Trophoblast cell (in vitro differentiated cells and primary cell): ENCODE measurements at regions not wholly inside any gene's neighbourhood (a gene's known extent, or its start where the extent isn't known, plus 50 kb on each side); places are given as distances from the start of the nearest gene placed in this dataset.

Source experiments
- DNase-seq, 2 donors: peaks; one replicate each; pipeline ENCODE4 v3.0.0-alpha.2; 2016
- H2AFZ ChIP-seq: 2 replicates; pipeline ENCODE4 v1.6.1; 2013; ENCODE audit warnings: low read length, moderate library complexity, mild to moderate bottlenecking; ENCODE audit not compliant: insufficient read depth, poor library complexity
- H2AK5ac ChIP-seq: 2 replicates; pipeline ENCODE4 v1.6.1; 2013; ENCODE audit warnings: mild to moderate bottlenecking, low read length
- H2BK120ac ChIP-seq: 2 replicates; pipeline ENCODE4 v1.6.1; 2013; ENCODE audit warnings: low read length, mild to moderate bottlenecking, moderate library complexity; ENCODE audit not compliant: insufficient read depth, poor library complexity
- H2BK12ac ChIP-seq: 2 replicates; pipeline ENCODE4 v1.6.1; 2013; ENCODE audit warnings: mild to moderate bottlenecking, low read length, moderate library complexity
- H2BK5ac ChIP-seq: 2 replicates; pipeline ENCODE4 v1.6.1; 2013; ENCODE audit warnings: low read length, low read depth, moderate library complexity, mild to moderate bottlenecking; ENCODE audit not compliant: poor library complexity
- H3K14ac ChIP-seq: 2 replicates; pipeline ENCODE4 v1.6.1; 2013; ENCODE audit warnings: mild to moderate bottlenecking, low read length
- H3K18ac ChIP-seq: 2 replicates; pipeline ENCODE4 v1.6.1; 2013; ENCODE audit warnings: mild to moderate bottlenecking, low read length
- H3K23ac ChIP-seq: 2 replicates; pipeline ENCODE4 v1.6.1; 2013; ENCODE audit warnings: low read length
- H3K27ac ChIP-seq: 2 replicates; pipeline ENCODE4 v1.5.1; 2013; ENCODE audit warnings: low read depth, mild to moderate bottlenecking, inconsistent platforms, low read length, moderate library complexity
- H3K27me3 ChIP-seq: 2 replicates; pipeline ENCODE4 v1.6.1; 2013; ENCODE audit warnings: inconsistent platforms, mild to moderate bottlenecking, low read length, moderate library complexity; ENCODE audit not compliant: insufficient read depth
- H3K36me3 ChIP-seq, 2 experiments: 1 replicate in 1 of 2; 2 replicates in 1 of 2; pipeline ENCODE4 v1.6.1; 2013; ENCODE audit warnings: low read length in 2 of 2, mild to moderate bottlenecking in 2 of 2, moderate library complexity in 1 of 2; ENCODE audit not compliant: insufficient read depth in 2 of 2, control insufficient read depth in 1 of 2
- H3K4ac ChIP-seq: 2 replicates; pipeline ENCODE4 v1.6.1; 2013; ENCODE audit warnings: low read depth, mild to moderate bottlenecking, low read length, moderate library complexity
- H3K4me1 ChIP-seq, 2 experiments: 1 replicate in 1 of 2; 2 replicates in 1 of 2; pipeline ENCODE4 v1.6.1; 2013; ENCODE audit warnings: low read length in 2 of 2, mild to moderate bottlenecking in 2 of 2, moderate library complexity in 1 of 2; ENCODE audit not compliant: insufficient read depth in 2 of 2, control insufficient read depth in 1 of 2
- H3K4me2 ChIP-seq: 2 replicates; pipeline ENCODE4 v1.6.1; 2013; ENCODE audit warnings: inconsistent platforms, mild to moderate bottlenecking, low read length, moderate library complexity
- H3K4me3 ChIP-seq: 2 replicates; pipeline ENCODE4 v1.5.1; 2013; ENCODE audit warnings: mild to moderate bottlenecking, low read depth, low read length, inconsistent platforms
- H3K79me1 ChIP-seq: one replicate; pipeline ENCODE4 v1.6.1; 2013; ENCODE audit warnings: low read length
- H3K79me2 ChIP-seq: 2 replicates; pipeline ENCODE4 v1.6.1; 2013; ENCODE audit warnings: low read length, mild to moderate bottlenecking; ENCODE audit not compliant: control insufficient read depth, insufficient read depth, poor library complexity
- H3K9ac ChIP-seq: 2 replicates; pipeline ENCODE4 v1.6.1; 2013; ENCODE audit warnings: mild to moderate bottlenecking, low read length
- H3K9me3 ChIP-seq: 2 replicates; pipeline ENCODE4 v1.6.1; 2013; ENCODE audit warnings: low read depth, mild to moderate bottlenecking, control low read depth, inconsistent platforms, low read length; ENCODE audit not compliant: insufficient read depth
- H4K12ac ChIP-seq: 2 replicates; pipeline ENCODE4 v1.6.1; 2013; ENCODE audit warnings: low read depth, mild to moderate bottlenecking, low read length, moderate library complexity
- H4K8ac ChIP-seq: 2 replicates; pipeline ENCODE4 v1.6.1; 2013; ENCODE audit warnings: low read depth, mild to moderate bottlenecking, low read length, moderate library complexity
- H4K91ac ChIP-seq: one replicate; pipeline ENCODE4 v1.6.1; 2013; ENCODE audit warnings: low read depth, mild to moderate bottlenecking, low read length, moderate library complexity
- WGBS: extraction: QIAGEN DNeasy Blood & Tissue Kit; methylation state at CpG from one replicate; pipeline ENCODE4 v1.1.7; 2013; ENCODE audit warnings: missing lambda C conversion rate; ENCODE audit not compliant: insufficient read length, insufficient coverage; ENCODE audit errors: extremely low coverage; 5-methylcytosine and 5-hydroxymethylcytosine counted together

GRCh38 chr18:57230861-57231585 is 84.1 kb downstream of the BOD1L2 start:
- H3K9ac ChIP-seq, result no peak overlapping the region

GRCh38 chr18:57231864-57232263 is 85.0 kb downstream of the BOD1L2 start:
- H3K9ac ChIP-seq, result no peak overlapping the region
- no peak overlapping the region for H2AK5ac ChIP-seq
- H3K4me2 ChIP-seq, result no peak overlapping the region
- H2BK120ac ChIP-seq, result no peak overlapping the region
- H3K27ac ChIP-seq, result no peak overlapping the region
- no peak overlapping the region for H2AFZ ChIP-seq
- no peak overlapping the region for H4K8ac ChIP-seq
- H2BK5ac ChIP-seq, result no peak overlapping the region
- H3K4me1 ChIP-seq, result no peaks in the 10 kb centered on the region
- H3K79me1 ChIP-seq, result no peaks in the 10 kb centered on the region
- no peak overlapping the region for H3K14ac ChIP-seq
- H4K12ac ChIP-seq, result no peak overlapping the region
- H3K23ac ChIP-seq, result no peak overlapping the region
- H3K79me2 ChIP-seq, result no peaks in the 10 kb centered on the region
- no peak overlapping the region for H2BK12ac ChIP-seq
- no peaks in the 10 kb centered on the region for H3K36me3 ChIP-seq
- H3K27me3 ChIP-seq, result no peaks in the 10 kb centered on the region
- no CpG with 5 or more reads among the region's 3 CpGs for WGBS
- no peak overlapping the region for H3K4ac ChIP-seq
- no peak overlapping the region for H4K91ac ChIP-seq
- H3K9me3 ChIP-seq, result no peaks in the 10 kb centered on the region
- DNase-seq, result no peak
- H3K4me3 ChIP-seq, result no peak overlapping the region
- H3K18ac ChIP-seq, result no peak overlapping the region

More at GRCh38 chr18:57230861-57231585, 84.1 kb downstream of the BOD1L2 start:
- Histone ChIP-seq H2BK120ac (no peak overlapping the region), H2BK5ac (no peak overlapping the region), H3K4me3 (no peak overlapping the region), H2AK5ac (no peak overlapping the region), H4K8ac (no peak overlapping the region), H3K36me3 (no peaks in the 10 kb centered on the region), H3K79me2 (no peaks in the 10 kb centered on the region), H4K12ac (no peak overlapping the region), H3K4me2 (no peak overlapping the region), H3K9me3 (no peaks in the 10 kb centered on the region), H2AFZ (no peak overlapping the region), H3K14ac (no peak overlapping the region), H3K18ac (no peak overlapping the region), H3K79me1 (no peaks in the 10 kb centered on the region), H3K23ac (no peak overlapping the region), H3K27ac (no peak overlapping the region), H2BK12ac (no peak overlapping the region), H4K91ac (no peak overlapping the region), H3K27me3 (no peaks in the 10 kb centered on the region), H3K4ac (no peak overlapping the region), H3K4me1 (no peaks in the 10 kb centered on the region)
- peak in 1 of 2 donors; percentile 25 for DNase-seq
- WGBS, result no CpG with 5 or more reads among the region's 7 CpGs

DNA sequence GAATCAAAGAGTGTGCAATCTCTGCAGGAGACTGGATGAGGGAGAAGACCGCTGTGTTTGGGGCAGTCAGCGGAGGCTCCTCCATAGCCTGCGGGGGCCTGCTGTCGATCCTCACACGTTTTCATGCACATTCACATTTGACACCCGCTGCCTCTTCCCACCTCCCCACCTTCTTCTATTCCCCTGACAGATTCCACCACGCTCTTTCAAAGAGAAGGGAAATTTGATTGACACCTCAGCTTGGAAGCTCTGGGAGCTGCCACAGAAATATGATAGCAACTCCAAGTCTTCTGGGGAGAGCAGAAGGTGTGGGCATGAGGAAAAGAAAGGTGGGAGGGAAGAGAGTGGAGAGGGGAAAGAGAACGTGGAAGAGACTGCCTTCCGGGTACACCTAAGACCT is 87.5 kb downstream of the BOD1L2 start:
- H3K23ac ChIP-seq, result no peak overlapping the region
- no peak overlapping the region for H4K91ac ChIP-seq
- no peak overlapping the region for H4K8ac ChIP-seq
- no peak overlapping the region for H3K4me2 ChIP-seq
- no peaks in the 10 kb centered on the region for H3K27me3 ChIP-seq
- no peak overlapping the region for H3K4me3 ChIP-seq
- no peak overlapping the region for H2BK12ac ChIP-seq
- H2AFZ ChIP-seq, result no peak overlapping the region
- no peak overlapping the region for H3K14ac ChIP-seq
- no peak overlapping the region for H3K27ac ChIP-seq
- no peak overlapping the region for H3K4ac ChIP-seq
- H3K79me2 ChIP-seq, result no peaks in the 10 kb centered on the region
- H3K79me1 ChIP-seq, result no peaks in the 10 kb centered on the region
- H3K9me3 ChIP-seq, result no peaks in the 10 kb centered on the region
- no peak for DNase-seq
- no peak overlapping the region for H3K9ac ChIP-seq
- no peaks in the 10 kb centered on the region for H3K36me3 ChIP-seq
- H2BK120ac ChIP-seq, result no peak overlapping the region
- H2BK5ac ChIP-seq, result no peak overlapping the region
- H4K12ac ChIP-seq, result no peak overlapping the region
- H3K4me1 ChIP-seq, result no peaks in the 10 kb centered on the region
- no peak overlapping the region for H3K18ac ChIP-seq
- no peak overlapping the region for H2AK5ac ChIP-seq
- WGBS, result no CpG with 5 or more reads among the region's 9 CpGs

- Histone ChIP-seq H3K36me3 (no peaks in the 10 kb centered on the region), H2BK5ac (no peak overlapping the region), H3K27ac (no peak overlapping the region), H3K23ac (no peak overlapping the region), H4K91ac (no peak overlapping the region), H2AK5ac (no peak overlapping the region), H3K14ac (no peak overlapping the region), H3K27me3 (no peaks in the 10 kb centered on the region), H3K9me3 (no peaks in the 10 kb centered on the region), H3K4me2 (no peak overlapping the region), H4K12ac (no peak overlapping the region), H3K4me3 (no peak overlapping the region), H3K79me1 (no peaks in the 10 kb centered on the region), H2BK12ac (no peak overlapping the region), H3K4ac (no peak overlapping the region), H3K4me1 (no peaks in the 10 kb centered on the region), H2BK120ac (no peak overlapping the region), H3K9ac (no peak overlapping the region), H3K18ac (no peak overlapping the region), H3K79me2 (no peaks in the 10 kb centered on the region), H2AFZ (no peak overlapping the region), H4K8ac (no peak overlapping the region)
- WGBS, result no CpG with 5 or more reads among the region's 3 CpGs
- no peak for DNase-seq
Observed at GRCh38 chr18:57241869-57242268, 95.0 kb downstream of the BOD1L2 start.
